ENCODE measurements at regions not wholly inside any gene's neighbourhood (a gene's known extent, or its start where the extent isn't known, plus 50 kb on each side); places are given as distances from the start of the nearest gene placed in this dataset.

DNA sequence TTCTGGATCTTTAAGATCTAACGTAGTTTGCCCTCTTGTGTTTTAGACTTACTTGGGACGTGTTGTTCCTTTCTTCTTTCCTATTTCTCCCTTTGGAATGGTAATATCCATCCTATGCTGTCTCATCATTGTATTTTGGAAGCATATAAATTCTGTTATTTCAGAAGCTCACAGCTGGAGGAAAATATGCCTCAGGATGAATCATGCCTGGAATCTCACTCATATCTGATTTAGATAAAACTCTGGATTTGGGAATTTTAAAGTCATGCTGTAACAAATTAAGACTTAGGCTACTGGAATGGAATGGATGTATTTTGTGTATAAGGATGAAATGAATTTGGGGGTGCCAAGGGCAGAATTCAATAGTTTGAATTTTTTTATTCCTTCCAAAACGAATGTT is 245.2 kb upstream of the GULP1 start:
- TF ChIP-seq, protein P1, sequence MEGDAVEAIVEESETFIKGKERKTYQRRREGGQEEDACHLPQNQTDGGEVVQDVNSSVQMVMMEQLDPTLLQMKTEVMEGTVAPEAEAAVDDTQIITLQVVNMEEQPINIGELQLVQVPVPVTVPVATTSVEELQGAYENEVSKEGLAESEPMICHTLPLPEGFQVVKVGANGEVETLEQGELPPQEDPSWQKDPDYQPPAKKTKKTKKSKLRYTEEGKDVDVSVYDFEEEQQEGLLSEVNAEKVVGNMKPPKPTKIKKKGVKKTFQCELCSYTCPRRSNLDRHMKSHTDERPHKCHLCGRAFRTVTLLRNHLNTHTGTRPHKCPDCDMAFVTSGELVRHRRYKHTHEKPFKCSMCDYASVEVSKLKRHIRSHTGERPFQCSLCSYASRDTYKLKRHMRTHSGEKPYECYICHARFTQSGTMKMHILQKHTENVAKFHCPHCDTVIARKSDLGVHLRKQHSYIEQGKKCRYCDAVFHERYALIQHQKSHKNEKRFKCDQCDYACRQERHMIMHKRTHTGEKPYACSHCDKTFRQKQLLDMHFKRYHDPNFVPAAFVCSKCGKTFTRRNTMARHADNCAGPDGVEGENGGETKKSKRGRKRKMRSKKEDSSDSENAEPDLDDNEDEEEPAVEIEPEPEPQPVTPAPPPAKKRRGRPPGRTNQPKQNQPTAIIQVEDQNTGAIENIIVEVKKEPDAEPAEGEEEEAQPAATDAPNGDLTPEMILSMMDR (IDR thresholded peaks at IDR 0.05; ENCODE audit: low read depth, low read length, missing input control), result no peak
- TF ChIP-seq, protein P2, sequence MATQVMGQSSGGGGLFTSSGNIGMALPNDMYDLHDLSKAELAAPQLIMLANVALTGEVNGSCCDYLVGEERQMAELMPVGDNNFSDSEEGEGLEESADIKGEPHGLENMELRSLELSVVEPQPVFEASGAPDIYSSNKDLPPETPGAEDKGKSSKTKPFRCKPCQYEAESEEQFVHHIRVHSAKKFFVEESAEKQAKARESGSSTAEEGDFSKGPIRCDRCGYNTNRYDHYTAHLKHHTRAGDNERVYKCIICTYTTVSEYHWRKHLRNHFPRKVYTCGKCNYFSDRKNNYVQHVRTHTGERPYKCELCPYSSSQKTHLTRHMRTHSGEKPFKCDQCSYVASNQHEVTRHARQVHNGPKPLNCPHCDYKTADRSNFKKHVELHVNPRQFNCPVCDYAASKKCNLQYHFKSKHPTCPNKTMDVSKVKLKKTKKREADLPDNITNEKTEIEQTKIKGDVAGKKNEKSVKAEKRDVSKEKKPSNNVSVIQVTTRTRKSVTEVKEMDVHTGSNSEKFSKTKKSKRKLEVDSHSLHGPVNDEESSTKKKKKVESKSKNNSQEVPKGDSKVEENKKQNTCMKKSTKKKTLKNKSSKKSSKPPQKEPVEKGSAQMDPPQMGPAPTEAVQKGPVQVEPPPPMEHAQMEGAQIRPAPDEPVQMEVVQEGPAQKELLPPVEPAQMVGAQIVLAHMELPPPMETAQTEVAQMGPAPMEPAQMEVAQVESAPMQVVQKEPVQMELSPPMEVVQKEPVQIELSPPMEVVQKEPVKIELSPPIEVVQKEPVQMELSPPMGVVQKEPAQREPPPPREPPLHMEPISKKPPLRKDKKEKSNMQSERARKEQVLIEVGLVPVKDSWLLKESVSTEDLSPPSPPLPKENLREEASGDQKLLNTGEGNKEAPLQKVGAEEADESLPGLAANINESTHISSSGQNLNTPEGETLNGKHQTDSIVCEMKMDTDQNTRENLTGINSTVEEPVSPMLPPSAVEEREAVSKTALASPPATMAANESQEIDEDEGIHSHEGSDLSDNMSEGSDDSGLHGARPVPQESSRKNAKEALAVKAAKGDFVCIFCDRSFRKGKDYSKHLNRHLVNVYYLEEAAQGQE (IDR thresholded peaks at IDR 0.05), result no peak
- no peak for TF ChIP-seq YY1 (IDR thresholded peaks at IDR 0.05)

Measured in liver (tissue), 2 donors.